ENCODE measurements at regions not wholly inside any gene's neighbourhood (a gene's known extent, or its start where the extent isn't known, plus 50 kb on each side); places are given as distances from the start of the nearest gene placed in this dataset.

GRCh38 chr10:28094121-28094520 lies 95.2 kb upstream of the ODAD2 start:
- TF ChIP-seq CTCF (IDR thresholded peaks at IDR 0.05) = no peak
- no peak for TF ChIP-seq POLR2A (IDR thresholded peaks at IDR 0.05)

Data from heart left ventricle (tissue), 13 donors.